ENCODE measurements at regions not wholly inside any gene's neighbourhood (a gene's known extent, or its start where the extent isn't known, plus 50 kb on each side); places are given as distances from the start of the nearest gene placed in this dataset.
"Not testable (repeated sequence)": the region's sequence is repeated elsewhere in the genome, so short reads cannot be mapped to it uniquely, and the experiment has no call there.

DNA sequence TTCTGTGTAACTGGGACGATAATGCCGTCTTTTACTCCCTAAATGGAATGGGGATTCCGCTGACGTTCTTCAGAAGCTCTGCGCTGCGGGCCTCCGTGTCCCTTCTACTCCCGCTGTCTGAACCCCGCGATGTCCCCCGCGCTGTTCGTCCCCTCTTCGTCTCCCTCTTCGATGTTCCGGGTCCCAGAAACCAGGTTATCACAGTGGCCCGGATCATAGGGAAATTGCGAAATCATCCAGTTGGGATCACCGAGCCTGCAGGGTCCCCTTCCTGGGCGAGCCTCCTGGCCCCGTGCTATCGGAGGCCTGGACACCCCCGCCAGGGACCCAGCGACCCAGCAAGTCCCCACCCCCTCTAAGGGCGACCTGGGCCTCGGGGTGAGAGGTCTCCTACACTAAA, 154.2 kb downstream of the PPIAL4G start:
- H3K4me1 Mint-ChIP-seq = peaks cover 5% of the 10 kb centered on the region
- H3K27me3 Mint-ChIP-seq (ENCODE audit: low read depth) = peaks cover 2% of the 10 kb centered on the region
- DNase-seq (ENCODE audit: low spot score in 2 of 2, unreplicated experiment in 2 of 2) = no peak
- H3K27ac Mint-ChIP-seq = no peak overlapping the region
- peaks cover 12% of the 10 kb centered on the region for H3K9me3 Mint-ChIP-seq
- TF ChIP-seq, protein P1, sequence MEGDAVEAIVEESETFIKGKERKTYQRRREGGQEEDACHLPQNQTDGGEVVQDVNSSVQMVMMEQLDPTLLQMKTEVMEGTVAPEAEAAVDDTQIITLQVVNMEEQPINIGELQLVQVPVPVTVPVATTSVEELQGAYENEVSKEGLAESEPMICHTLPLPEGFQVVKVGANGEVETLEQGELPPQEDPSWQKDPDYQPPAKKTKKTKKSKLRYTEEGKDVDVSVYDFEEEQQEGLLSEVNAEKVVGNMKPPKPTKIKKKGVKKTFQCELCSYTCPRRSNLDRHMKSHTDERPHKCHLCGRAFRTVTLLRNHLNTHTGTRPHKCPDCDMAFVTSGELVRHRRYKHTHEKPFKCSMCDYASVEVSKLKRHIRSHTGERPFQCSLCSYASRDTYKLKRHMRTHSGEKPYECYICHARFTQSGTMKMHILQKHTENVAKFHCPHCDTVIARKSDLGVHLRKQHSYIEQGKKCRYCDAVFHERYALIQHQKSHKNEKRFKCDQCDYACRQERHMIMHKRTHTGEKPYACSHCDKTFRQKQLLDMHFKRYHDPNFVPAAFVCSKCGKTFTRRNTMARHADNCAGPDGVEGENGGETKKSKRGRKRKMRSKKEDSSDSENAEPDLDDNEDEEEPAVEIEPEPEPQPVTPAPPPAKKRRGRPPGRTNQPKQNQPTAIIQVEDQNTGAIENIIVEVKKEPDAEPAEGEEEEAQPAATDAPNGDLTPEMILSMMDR (IDR thresholded peaks at IDR 0.05; ENCODE audit: unreplicated experiment) = no peak
- peaks cover 1% of the 10 kb centered on the region for H3K36me3 Mint-ChIP-seq
- no peak overlapping the region for H3K4me3 Mint-ChIP-seq

DNA sequence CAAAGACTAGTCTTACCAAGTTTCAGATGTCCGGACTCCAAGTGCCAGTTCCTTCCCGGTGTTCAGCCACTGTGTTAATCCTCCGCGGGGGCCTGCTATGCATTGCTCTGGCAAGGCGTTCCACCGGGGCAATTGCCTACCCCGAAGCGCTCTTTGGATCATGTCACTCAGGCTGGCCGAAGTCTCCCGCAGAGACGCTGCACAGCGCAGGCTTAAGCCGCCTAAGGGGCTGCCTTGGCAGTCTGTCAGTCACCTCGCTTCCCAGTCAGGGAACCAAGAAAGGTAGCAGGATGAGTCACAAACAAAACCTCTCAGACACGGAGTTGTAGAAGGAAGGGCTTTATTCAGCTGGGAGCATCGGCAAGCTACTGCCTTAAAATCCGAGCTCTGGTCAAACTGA, 158.1 kb downstream of the PPIAL4G start:
- not testable (repeated sequence) for H3K27ac Mint-ChIP-seq; H3K36me3 Mint-ChIP-seq; H3K4me3 Mint-ChIP-seq; DNase-seq (ENCODE audit: low spot score in 2 of 2, unreplicated experiment in 2 of 2); H3K4me1 Mint-ChIP-seq; H3K27me3 Mint-ChIP-seq (ENCODE audit: low read depth)
- H3K9me3 Mint-ChIP-seq = peaks cover 18% of the 10 kb centered on the region

DNA sequence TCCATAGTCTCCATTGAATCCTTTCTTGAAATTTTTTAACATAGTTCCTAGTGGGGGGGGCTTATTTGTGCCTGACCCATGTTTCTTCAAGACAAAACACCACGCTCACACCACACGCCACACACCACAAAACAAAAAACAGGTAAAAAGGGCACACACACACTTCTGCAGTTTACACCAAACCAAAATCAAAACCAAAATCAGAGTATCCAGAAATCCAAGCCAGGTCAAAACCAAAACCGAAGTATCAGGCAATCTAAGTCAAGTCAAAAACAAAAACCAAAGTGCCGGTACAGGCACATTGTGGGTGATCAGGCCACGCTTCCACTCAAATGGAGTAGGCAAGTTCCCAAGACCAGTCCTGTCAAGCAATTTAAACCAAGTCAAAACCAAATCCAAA, 158.6 kb downstream of the PPIAL4G start:
- not testable (repeated sequence) for DNase-seq (ENCODE audit: low spot score in 2 of 2, unreplicated experiment in 2 of 2); H3K27me3 Mint-ChIP-seq (ENCODE audit: low read depth); H3K4me1 Mint-ChIP-seq; H3K36me3 Mint-ChIP-seq; H3K4me3 Mint-ChIP-seq; H3K27ac Mint-ChIP-seq
- H3K9me3 Mint-ChIP-seq = peaks cover 18% of the 10 kb centered on the region

DNA sequence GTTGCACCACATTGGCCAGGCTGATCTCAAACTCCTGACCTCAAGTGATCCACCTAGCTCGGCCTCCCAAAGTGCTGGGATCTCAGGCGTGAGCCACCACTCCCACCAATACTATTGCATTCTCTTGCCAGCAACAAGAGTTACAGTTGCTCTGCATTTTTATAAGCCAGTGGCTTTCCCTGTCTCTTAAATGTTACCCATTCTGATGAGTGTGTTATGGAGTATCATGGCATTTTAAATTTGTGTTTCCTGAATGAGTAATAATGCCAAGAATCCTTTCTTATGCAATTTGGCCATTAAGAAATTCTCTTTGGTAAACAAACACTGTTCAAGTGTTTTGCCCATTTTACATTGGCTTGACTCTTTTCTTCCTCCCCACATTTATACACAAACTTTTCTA, 163.0 kb downstream of the PPIAL4G start:
- Mint-ChIP-seq H3K9me3 (peaks cover 18% of the 10 kb centered on the region), H3K27me3 (ENCODE audit: low read depth) (peaks cover 41% of the 10 kb centered on the region)
- not testable (repeated sequence) for H3K4me1 Mint-ChIP-seq; H3K4me3 Mint-ChIP-seq; H3K36me3 Mint-ChIP-seq; DNase-seq (ENCODE audit: low spot score in 2 of 2, unreplicated experiment in 2 of 2); H3K27ac Mint-ChIP-seq

DNA sequence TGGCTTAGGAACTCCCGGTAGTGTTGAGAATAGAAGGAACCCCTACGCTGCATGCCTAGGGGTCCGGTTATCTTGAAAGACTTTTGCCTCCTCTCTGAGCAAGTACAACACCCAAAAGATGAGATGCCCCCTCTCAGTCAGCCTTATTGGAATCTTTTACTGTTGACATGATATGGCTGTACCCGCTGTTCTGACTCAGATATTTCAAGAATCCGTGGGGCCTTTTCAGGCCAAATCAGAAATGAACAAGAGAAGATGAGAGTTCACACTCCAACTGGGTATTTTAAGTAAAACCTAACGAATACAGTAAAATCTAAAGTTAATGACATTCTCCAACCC, 164.2 kb downstream of the PPIAL4G start:
- H3K36me3 Mint-ChIP-seq = no peaks in the 10 kb centered on the region
- H3K4me1 Mint-ChIP-seq = peaks cover 9% of the 10 kb centered on the region
- peak overlapping the region; percentile 63 for H3K4me3 Mint-ChIP-seq
- peaks cover 46% of the 10 kb centered on the region for H3K27me3 Mint-ChIP-seq (ENCODE audit: low read depth)
- no peak overlapping the region for H3K27ac Mint-ChIP-seq
- peaks cover 25% of the 10 kb centered on the region for H3K9me3 Mint-ChIP-seq
- TF ChIP-seq, protein P1 (IDR thresholded peaks at IDR 0.05; ENCODE audit: unreplicated experiment) = no peak
- DNase-seq (ENCODE audit: low spot score in 2 of 2, unreplicated experiment in 2 of 2) = no peak

DNA sequence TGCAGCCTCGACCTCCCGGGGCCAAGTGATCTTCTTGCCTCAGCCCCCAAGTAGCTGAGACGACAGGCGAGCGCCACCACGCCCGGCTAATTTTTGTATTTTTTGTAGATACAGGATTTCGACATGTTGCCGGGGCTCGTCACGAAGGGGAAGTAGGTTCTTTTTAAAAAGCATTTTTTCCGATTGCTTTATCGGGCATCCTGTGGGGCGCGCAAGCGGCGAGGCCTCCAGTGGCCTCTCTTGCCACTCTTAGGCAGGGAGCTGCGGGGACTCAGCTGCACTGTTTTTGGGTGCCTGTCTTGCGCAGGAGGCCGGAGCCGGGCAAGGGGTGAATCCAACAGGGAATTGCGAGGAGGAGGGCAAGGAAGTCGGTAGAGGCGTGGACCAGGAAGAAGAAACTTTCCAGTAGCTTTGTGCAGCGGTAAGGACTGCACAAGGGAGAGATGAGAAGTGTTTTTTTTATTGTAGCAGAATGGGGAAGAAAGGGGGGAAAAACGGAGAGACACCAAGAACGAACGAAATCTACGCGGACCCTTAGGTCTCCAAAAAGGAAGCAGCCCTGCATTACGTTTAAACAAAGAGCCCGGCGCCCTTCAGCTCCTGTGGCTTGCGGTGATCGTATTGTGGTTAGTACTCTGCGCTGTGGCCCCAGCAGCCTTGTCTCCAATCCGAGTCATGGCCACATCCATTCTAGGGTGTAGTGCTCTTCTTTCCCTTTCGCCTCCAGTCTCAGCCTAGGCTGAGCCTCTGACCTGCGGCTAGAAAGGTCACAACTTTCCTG, 164.8 kb downstream of the PPIAL4G start:
- TF ChIP-seq, protein P1 (IDR thresholded peaks at IDR 0.05; ENCODE audit: unreplicated experiment) = no peak
- H3K27me3 Mint-ChIP-seq (ENCODE audit: low read depth) = peaks cover 48% of the 10 kb centered on the region
- H3K27ac Mint-ChIP-seq = peak overlapping the region; percentile 66
- H3K4me3 Mint-ChIP-seq = peak overlapping the region; percentile 63
- peaks cover 27% of the 10 kb centered on the region for H3K9me3 Mint-ChIP-seq
- DNase-seq (ENCODE audit: low spot score in 2 of 2, unreplicated experiment in 2 of 2) = no peak
- peaks cover 9% of the 10 kb centered on the region for H3K4me1 Mint-ChIP-seq
- H3K36me3 Mint-ChIP-seq = peaks cover 1% of the 10 kb centered on the region

DNA sequence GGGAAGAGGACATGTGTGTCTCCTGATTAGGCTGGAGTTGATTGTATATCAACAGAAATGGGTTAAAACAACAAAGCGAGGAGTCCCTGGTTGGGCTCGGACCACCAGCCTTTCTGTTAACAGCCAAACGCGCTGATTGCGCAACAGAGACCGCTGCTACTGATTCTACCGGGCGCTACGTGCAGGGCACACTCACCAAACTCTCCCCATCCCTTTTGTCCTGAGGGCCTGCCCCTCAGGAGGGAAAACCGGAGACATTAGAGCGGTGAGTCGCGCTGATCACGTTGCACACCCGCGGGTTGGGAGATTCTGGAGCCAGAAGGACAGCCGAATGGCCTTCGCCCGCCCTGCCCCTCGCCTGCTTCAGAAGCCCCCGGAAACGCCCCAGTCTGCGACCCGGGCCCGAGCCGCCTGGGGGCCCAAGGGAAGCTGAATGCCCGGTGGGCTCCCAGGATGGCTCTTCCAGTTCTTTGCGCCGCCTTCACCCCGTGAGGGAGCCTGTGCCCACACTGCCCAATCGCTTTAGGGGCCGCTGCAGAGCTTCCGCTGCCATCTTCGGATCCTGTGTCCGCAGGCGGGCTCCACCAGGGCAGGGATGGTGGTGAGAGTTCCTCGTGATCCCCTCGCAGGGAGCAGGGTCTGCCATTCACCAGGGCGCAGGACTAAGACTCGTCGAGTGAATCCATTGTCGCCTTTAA, 165.4 kb upstream of the NBPF11 start:
- peak overlapping the region; percentile 63 for H3K4me3 Mint-ChIP-seq
- H3K36me3 Mint-ChIP-seq = peaks cover 1% of the 10 kb centered on the region
- TF ChIP-seq, protein P1 (IDR thresholded peaks at IDR 0.05; ENCODE audit: unreplicated experiment) = no peak
- H3K9me3 Mint-ChIP-seq = peaks cover 33% of the 10 kb centered on the region
- peaks cover 9% of the 10 kb centered on the region for H3K4me1 Mint-ChIP-seq
- DNase-seq (ENCODE audit: low spot score in 2 of 2, unreplicated experiment in 2 of 2) = no peak
- H3K27ac Mint-ChIP-seq = no peak overlapping the region
- H3K27me3 Mint-ChIP-seq (ENCODE audit: low read depth) = peaks cover 53% of the 10 kb centered on the region

Data from mesothelial cell of epicardium (in vitro differentiated cells).